Stomach (tissue), 4 donors: ENCODE measurements at regions not wholly inside any gene's neighbourhood (a gene's known extent, or its start where the extent isn't known, plus 50 kb on each side); places are given as distances from the start of the nearest gene placed in this dataset.

ENCODE experiments used
- POLR2A ChIP-seq, 4 donors: fragments of 450-650 bp; IDR thresholded peaks; one replicate each; pipeline ENCODE4 v1.6.1; 2016; ENCODE audit warnings: antibody characterized with exemption in 4 of 4, control low read depth in 2 of 4, mild to moderate bottlenecking in 1 of 4, moderate library complexity in 1 of 4
- TF ChIP-seq, protein P1 (sequence below), 7 experiments: fragments of 450-650 bp in 4 of 7; fragments of 200-600 bp in 3 of 7; sonication (generic) in 3 of 7; IDR thresholded peaks; one replicate each; pipeline ENCODE4 v1.5.1; 2016 to 2019; ENCODE audit warnings: antibody characterized with exemption in 7 of 7, control low read depth in 2 of 7, mild to moderate bottlenecking in 1 of 7

DNA sequence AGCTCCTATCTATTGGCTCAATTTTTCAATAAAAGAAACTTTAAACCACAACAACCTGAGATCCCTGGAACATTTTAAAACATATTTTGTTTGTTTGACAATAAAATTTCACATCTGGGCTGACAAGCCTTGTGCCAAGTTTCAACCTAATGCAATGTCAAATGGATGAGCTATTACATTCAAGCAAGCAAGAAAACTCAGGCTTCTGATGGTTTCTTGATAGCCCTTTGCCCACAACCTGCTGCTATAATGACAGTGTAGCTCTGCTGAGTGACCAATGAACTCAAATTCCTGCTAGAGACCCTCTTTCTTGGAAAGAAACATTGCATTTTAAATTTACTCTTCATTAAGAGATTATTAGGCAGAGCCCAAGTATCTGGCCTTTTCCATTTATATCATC, 472.9 kb downstream of the ARHGEF28 start:
- TF ChIP-seq, protein P1, sequence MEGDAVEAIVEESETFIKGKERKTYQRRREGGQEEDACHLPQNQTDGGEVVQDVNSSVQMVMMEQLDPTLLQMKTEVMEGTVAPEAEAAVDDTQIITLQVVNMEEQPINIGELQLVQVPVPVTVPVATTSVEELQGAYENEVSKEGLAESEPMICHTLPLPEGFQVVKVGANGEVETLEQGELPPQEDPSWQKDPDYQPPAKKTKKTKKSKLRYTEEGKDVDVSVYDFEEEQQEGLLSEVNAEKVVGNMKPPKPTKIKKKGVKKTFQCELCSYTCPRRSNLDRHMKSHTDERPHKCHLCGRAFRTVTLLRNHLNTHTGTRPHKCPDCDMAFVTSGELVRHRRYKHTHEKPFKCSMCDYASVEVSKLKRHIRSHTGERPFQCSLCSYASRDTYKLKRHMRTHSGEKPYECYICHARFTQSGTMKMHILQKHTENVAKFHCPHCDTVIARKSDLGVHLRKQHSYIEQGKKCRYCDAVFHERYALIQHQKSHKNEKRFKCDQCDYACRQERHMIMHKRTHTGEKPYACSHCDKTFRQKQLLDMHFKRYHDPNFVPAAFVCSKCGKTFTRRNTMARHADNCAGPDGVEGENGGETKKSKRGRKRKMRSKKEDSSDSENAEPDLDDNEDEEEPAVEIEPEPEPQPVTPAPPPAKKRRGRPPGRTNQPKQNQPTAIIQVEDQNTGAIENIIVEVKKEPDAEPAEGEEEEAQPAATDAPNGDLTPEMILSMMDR (IDR thresholded peaks at IDR 0.05): no peak
- no peak for TF ChIP-seq POLR2A (IDR thresholded peaks at IDR 0.05)
